ENCODE measurements at regions not wholly inside any gene's neighbourhood (a gene's known extent, or its start where the extent isn't known, plus 50 kb on each side); places are given as distances from the start of the nearest gene placed in this dataset.
"Not testable (repeated sequence)": the region's sequence is repeated elsewhere in the genome, so short reads cannot be mapped to it uniquely, and the experiment has no call there.

GRCh38 chr3:87792534-87793336 is 266.1 kb downstream of the CGGBP1 start, which contains the start of gene HTR1F:
HTR1F (plus strand) TSS chr3:87792706.
- DNase-seq, result no peak

- DNase-seq, result no peak
Observed at GRCh38 chr3:87792198-87792533, 266.6 kb downstream of the CGGBP1 start.

GRCh38 chr3:87791248-87792027 is 267.4 kb downstream of the CGGBP1 start:
- DNase-seq, result no peak

- DNase-seq, result not testable (repeated sequence)
Observed at GRCh38 chr3:87789049-87789448, 269.8 kb downstream of the CGGBP1 start.

GRCh38 chr3:87788516-87788915 is 270.3 kb downstream of the CGGBP1 start:
- DNase-seq, result no peak

- DNase-seq, result no peak
Observed at GRCh38 chr3:87780811-87781210, 278.0 kb downstream of the CGGBP1 start.

GRCh38 chr3:87778876-87779275 is 279.9 kb downstream of the CGGBP1 start:
- DNase-seq, result no peak

- no peak for DNase-seq
Observed at GRCh38 chr3:87771337-87772192, 287.2 kb downstream of the CGGBP1 start.

GRCh38 chr3:87766721-87767120 is 292.1 kb downstream of the CGGBP1 start:
- DNase-seq, result no peak

- no peak for DNase-seq
Observed at GRCh38 chr3:87765256-87765655, 293.5 kb downstream of the CGGBP1 start.

- no peak for DNase-seq
Observed at GRCh38 chr3:87761795-87762194, 297.0 kb downstream of the CGGBP1 start.

GRCh38 chr3:87761341-87761740 is 297.5 kb downstream of the CGGBP1 start:
- no peak for DNase-seq

GRCh38 chr3:87756616-87757015 is 302.2 kb downstream of the CGGBP1 start:
- DNase-seq, result no peak

- DNase-seq, result no peak
Observed at GRCh38 chr3:87755852-87756251, 303.0 kb downstream of the CGGBP1 start.

GRCh38 chr3:87742250-87742649 is 316.6 kb downstream of the CGGBP1 start:
- no peak for DNase-seq

GRCh38 chr3:87740894-87741293 is 317.9 kb downstream of the CGGBP1 start:
- DNase-seq, result not testable (repeated sequence)

- DNase-seq, result not testable (repeated sequence)
Observed at GRCh38 chr3:87737817-87738216, 321.0 kb downstream of the CGGBP1 start.

GRCh38 chr3:87733671-87734367 is 325.0 kb downstream of the CGGBP1 start:
- peak; percentile 78 for DNase-seq

GRCh38 chr3:87732294-87732693 is 326.5 kb downstream of the CGGBP1 start:
- DNase-seq, result no peak

GRCh38 chr3:87727783-87728182 is 331.0 kb downstream of the CGGBP1 start:
- DNase-seq, result no peak

GRCh38 chr3:87719060-87719459 is 339.7 kb downstream of the CGGBP1 start:
- DNase-seq, result no peak

- DNase-seq, result no peak
Observed at GRCh38 chr3:87710511-87710910, 348.3 kb downstream of the CGGBP1 start.

- DNase-seq, result no peak
Observed at GRCh38 chr3:87710028-87710427, 348.8 kb downstream of the CGGBP1 start.

All from NCI-H526 treated with DMSO at 0.1 percent for 48 hours (cell line).